C4-2B (cell line): ENCODE measurements at regions not wholly inside any gene's neighbourhood (a gene's known extent, or its start where the extent isn't known, plus 50 kb on each side); places are given as distances from the start of the nearest gene placed in this dataset.

Source experiments
- H3K27ac ChIP-seq: fragments of 450-650 bp; 2 replicates; pipeline ENCODE4 v1.5.1; 2017
- ZFX ChIP-seq: fragments of 450-650 bp; IDR thresholded peaks from 2 replicates; pipeline ENCODE4 v1.6.1; 2017
- TF ChIP-seq, protein P1 (sequence below): fragments of 450-650 bp; conservative IDR thresholded peaks from 2 replicates; pipeline ENCODE4 v1.5.1; 2017; ENCODE audit warnings: mild to moderate bottlenecking

DNA sequence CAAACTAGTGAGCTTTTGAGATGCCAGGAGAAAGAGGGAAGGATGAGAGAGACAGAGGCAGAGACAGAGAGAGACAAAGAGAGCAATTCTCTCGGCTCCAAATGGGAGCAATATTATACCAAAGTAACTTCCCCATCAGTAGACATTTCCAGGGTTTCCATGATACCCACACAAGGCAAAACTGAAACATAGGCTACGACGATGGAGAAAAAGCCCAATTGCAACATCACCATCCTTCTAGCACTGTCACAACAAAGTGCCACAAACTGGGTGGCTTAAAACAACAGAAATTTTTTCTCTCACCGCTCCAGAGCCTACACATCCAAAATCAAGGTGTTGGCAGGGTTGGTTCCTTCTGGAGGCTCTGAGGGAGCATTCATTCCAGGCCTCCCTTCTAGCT is 81.4 kb downstream of the KCTD12 start:
- TF ChIP-seq, protein P1, sequence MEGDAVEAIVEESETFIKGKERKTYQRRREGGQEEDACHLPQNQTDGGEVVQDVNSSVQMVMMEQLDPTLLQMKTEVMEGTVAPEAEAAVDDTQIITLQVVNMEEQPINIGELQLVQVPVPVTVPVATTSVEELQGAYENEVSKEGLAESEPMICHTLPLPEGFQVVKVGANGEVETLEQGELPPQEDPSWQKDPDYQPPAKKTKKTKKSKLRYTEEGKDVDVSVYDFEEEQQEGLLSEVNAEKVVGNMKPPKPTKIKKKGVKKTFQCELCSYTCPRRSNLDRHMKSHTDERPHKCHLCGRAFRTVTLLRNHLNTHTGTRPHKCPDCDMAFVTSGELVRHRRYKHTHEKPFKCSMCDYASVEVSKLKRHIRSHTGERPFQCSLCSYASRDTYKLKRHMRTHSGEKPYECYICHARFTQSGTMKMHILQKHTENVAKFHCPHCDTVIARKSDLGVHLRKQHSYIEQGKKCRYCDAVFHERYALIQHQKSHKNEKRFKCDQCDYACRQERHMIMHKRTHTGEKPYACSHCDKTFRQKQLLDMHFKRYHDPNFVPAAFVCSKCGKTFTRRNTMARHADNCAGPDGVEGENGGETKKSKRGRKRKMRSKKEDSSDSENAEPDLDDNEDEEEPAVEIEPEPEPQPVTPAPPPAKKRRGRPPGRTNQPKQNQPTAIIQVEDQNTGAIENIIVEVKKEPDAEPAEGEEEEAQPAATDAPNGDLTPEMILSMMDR: no peak
- TF ChIP-seq ZFX: no peak
- no peak overlapping the region for H3K27ac ChIP-seq

DNA sequence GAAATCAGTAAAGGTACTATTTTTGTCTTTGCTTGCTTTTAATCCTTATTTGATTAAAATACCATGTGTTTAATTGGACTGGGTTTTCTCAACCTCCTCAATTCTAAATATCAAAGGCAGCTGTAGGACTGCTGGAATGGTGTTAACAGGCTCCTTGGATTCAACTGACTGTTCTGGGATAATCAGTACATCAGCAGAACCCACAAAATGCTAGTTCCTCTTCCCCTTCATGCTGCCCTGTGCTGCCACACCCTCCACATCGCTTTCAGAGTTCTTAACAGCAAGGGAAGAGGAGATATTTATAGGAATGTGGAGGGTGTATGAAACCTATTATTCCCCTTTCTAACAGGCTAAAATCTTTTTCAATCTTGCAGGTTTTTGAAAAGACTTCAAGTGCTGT is 82.4 kb downstream of the KCTD12 start:
- TF ChIP-seq ZFX: no peak
- TF ChIP-seq, protein P1: no peak

DNA sequence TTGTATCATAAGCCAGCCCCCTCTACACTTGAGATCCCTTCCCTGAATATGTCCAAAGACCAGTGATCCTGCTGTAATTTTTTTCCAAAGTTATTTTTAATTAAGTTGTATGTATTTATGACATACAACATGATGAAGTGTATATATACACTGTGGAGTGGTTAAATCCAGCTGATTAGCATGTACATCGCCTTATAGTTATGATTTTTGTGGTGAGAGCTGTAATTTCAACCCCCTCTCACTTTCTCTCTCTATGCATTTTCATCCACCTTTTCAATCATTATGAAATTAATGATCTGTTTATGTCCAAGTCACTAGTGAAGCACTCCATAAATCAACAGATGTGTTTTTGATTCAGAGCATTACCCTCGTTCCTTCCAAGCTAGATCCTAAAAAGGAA is 85.3 kb downstream of the KCTD12 start:
- no peak for TF ChIP-seq ZFX
- TF ChIP-seq, protein P1: no peak
- no peak overlapping the region for H3K27ac ChIP-seq

More for the DNA sequence above, 82.4 kb downstream of the KCTD12 start:
- no peak overlapping the region for H3K27ac ChIP-seq

DNA sequence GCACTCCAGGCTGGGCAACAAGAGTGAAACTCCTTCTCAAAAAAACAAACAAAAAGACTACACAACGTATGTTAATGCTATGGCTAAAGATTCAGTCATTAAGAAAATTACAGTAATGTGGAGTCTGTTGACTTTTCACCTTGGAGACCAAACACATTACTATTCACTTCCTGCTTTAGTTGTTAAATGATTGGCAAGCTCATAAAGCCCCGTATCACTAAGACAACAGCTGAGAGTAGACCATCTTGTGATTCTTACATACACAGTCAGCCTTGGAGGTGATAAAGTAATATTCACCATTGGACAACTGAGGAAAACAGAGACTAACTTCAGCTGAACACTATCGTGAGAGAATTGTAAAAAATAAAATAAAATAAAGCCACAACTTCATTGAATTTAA is 86.5 kb downstream of the KCTD12 start:
- TF ChIP-seq, protein P1: no peak
- TF ChIP-seq ZFX: no peak
- H3K27ac ChIP-seq: no peak overlapping the region

DNA sequence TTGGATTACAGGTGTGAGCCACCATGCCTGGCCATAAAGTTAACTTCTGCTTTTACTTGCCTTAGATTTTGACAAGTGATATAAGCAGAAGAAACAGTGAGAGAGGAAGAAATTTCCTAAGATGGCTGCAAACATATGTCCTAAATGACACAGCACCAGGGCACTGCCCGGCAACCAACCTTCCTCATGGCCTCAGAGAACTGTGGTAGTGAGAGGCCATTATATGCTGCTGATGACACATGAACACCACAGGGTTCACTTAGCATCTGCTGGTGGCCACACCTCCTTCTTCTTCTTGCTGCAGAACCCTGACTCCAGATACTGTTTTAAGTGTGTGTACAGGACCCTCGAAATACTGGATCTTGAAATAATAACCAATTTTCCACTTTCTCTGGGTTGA is 88.2 kb downstream of the KCTD12 start:
- TF ChIP-seq ZFX: no peak
- TF ChIP-seq, protein P1: no peak

DNA sequence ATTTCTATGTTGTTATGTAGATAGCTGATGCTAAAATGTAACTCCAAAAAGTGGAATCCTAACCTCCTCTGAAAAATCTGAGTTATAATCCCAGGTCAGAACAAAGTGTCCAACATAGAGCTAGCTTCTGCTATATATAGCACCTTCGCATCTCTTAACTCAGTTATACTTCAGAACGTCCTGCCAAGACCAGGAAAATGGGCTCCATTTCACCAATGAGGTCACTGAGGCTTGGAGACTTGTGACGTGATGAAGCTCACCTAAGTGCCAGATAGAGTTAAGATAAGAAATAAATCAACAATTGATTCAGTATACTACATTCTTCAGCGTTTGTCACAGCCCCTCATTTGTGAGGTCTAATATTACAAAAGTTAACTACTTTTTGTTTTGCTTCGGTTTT is 88.8 kb downstream of the KCTD12 start:
- TF ChIP-seq, protein P1: no peak
- no peak for TF ChIP-seq ZFX
- no peak overlapping the region for H3K27ac ChIP-seq

More for the DNA sequence above, 88.2 kb downstream of the KCTD12 start:
- no peak overlapping the region for H3K27ac ChIP-seq

DNA sequence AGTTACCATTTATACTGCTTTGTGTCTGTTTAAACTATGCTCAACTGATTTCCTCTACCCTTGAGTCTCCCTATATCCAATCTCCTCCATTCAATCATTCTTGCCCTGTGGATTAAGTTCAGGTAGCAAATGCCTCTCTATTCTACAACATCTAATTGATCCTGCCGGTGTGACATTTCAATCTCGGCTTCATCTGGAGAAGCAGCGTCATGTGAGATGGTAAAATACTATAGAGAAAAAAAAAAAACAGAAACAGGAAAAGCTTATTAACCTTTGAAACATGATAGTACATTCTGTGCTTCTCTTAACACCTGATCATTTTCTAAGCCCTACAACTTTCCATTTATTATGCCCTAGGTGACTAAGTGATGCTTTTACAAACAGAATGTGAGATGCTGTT is 89.4 kb downstream of the KCTD12 start:
- TF ChIP-seq, protein P1: no peak
- no peak for TF ChIP-seq ZFX
- no peak overlapping the region for H3K27ac ChIP-seq
